GM12874 (cell line): ENCODE measurements at regions not wholly inside any gene's neighbourhood (a gene's known extent, or its start where the extent isn't known, plus 50 kb on each side); places are given as distances from the start of the nearest gene placed in this dataset.

ENCODE experiments used
- CTCF ChIP-seq: IDR thresholded peaks from 2 replicates; pipeline ENCODE4 v1.5.1; 2011; ENCODE audit warnings: low read depth, mild to moderate bottlenecking, control low read depth, low read length, moderate library complexity; ENCODE audit not compliant: insufficient read depth

GRCh38 chr18:28281400-28281799, 104.5 kb upstream of the CDH2 start:
- TF ChIP-seq CTCF, result no peak

GRCh38 chr18:28269750-28270149, 92.8 kb upstream of the CDH2 start:
- no peak for TF ChIP-seq CTCF

- no peak for TF ChIP-seq CTCF
Observed at GRCh38 chr18:28267878-28268625, 91.1 kb upstream of the CDH2 start.

DNA sequence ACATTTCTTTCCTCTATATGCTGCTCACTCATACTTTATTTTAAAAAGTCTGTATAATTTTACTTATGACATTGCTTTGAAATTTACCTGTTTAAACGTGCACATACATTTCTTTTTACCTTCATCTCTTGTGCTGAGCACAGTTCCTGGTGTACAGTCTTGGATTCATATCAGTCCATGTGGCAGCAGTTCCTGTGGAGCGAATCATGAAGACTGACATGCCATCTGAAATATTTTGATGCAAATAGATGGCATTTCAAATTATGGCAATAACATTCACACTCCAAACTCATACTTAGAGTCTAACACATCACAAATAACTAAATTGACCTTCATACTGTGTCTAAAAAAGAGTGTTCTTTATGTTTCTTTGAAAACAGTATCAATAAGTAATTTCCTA, 90.3 kb upstream of the CDH2 start:
- no peak for TF ChIP-seq CTCF

- no peak for TF ChIP-seq CTCF
Observed at GRCh38 chr18:28256166-28256565, 79.2 kb upstream of the CDH2 start.

GRCh38 chr18:28248653-28249052, 71.7 kb upstream of the CDH2 start:
- no peak for TF ChIP-seq CTCF

GRCh38 chr18:28236487-28236886, 59.6 kb upstream of the CDH2 start:
- no peak for TF ChIP-seq CTCF
